ENCODE measurements at regions not wholly inside any gene's neighbourhood (a gene's known extent, or its start where the extent isn't known, plus 50 kb on each side); places are given as distances from the start of the nearest gene placed in this dataset.
"Not testable (repeated sequence)": the region's sequence is repeated elsewhere in the genome, so short reads cannot be mapped to it uniquely, and the experiment has no call there.

GRCh38 chr1:109838838-109839240, 71.8 kb upstream of the CSF1 start:
- peak overlapping the region; percentile 34; the same call in 1 of the 2 replicates for H2AFZ ChIP-seq
- H3K9me2 ChIP-seq (ENCODE audit: insufficient read depth): no peaks in the 10 kb centered on the region
- TF ChIP-seq EZH2 (IDR thresholded peaks at IDR 0.05; ENCODE audit: insufficient read depth, poor library complexity, severe bottlenecking): no peak
- TF ChIP-seq EZH2phosphoT487 (IDR thresholded peaks at IDR 0.05; ENCODE audit: insufficient read depth, low read depth): no peak
- H3K27me3 ChIP-seq (replicated peaks; ENCODE audit: insufficient read depth): no peaks in the 10 kb centered on the region
- peaks cover 19% of the 10 kb centered on the region; the same call in 1 of the 2 replicates for H3F3A ChIP-seq (ENCODE audit: insufficient read depth)
- peaks cover 15% of the 10 kb centered on the region for H3K4me1 ChIP-seq (ENCODE audit: insufficient read depth)
- 54 to 59% methylated on average over 4 of the region's 4 CpGs for WGBS, 2 experiments (ENCODE audit: low coverage in 1 of 2, low lambda C conversion rate in 2 of 2, missing lambda C conversion rate in 2 of 2)
- in situ Hi-C loops (cut with MboI): no loop called here
- no peak overlapping the region for H3K4me2 ChIP-seq (ENCODE audit: unreplicated experiment)
- peak overlapping the region; percentile 22; the same call in 1 of the 2 replicates for H3K27ac ChIP-seq
- no peaks in the 10 kb centered on the region for H3K79me2 ChIP-seq (ENCODE audit: insufficient read depth)
- no peak overlapping the region for H3K4me3 ChIP-seq
- H3K9me3 ChIP-seq (ENCODE audit: low read depth): no peaks in the 10 kb centered on the region
- no peaks in the 10 kb centered on the region for H4K20me1 ChIP-seq (ENCODE audit: insufficient read depth)
- DNase-seq: peak; percentile 77
- H3K9ac ChIP-seq: no peak overlapping the region
- no peaks in the 10 kb centered on the region for H3K36me3 ChIP-seq (ENCODE audit: low read depth)

DNA sequence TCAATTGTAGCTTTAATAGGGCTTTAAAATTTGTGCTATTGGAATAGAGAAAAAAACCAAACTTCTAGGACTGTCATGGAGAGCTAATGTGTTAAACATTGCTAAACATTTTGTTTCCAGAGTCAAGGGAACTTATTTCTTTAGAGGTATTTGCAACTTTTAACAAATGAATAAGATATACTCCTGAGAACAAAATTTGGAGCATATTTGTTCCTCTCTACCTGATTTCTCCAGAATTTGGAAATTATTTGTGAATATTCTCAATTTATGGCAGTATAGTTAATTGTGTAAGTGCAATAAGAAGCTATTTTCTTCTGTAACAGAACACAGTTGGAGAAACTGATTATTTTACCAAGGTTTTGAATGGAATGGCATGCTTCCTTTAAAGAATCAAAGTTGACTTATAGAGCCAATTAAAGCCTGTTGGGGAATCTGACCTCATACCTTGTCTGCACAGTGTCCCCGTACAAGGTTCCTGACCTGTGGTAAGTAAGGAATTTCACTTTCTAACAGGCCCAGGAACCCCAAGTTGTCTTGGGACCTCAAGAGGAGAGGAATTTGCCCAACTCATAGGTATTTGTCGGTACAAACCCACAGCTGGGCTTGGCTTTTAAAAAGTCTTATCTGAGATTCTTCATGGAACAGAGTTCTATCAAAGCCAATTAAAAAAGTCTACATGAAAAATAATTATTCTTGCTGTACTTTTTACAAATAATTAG, 72.6 kb upstream of the CSF1 start:
- no peak for TF ChIP-seq EZH2phosphoT487 (IDR thresholded peaks at IDR 0.05; ENCODE audit: insufficient read depth, low read depth)
- TF ChIP-seq EZH2 (IDR thresholded peaks at IDR 0.05; ENCODE audit: insufficient read depth, poor library complexity, severe bottlenecking): no peak
- Histone ChIP-seq H3K9me2 (ENCODE audit: insufficient read depth) (no peaks in the 10 kb centered on the region), H3K9me3 (ENCODE audit: low read depth) (no peaks in the 10 kb centered on the region), H3K9ac (no peak overlapping the region), H3K4me3 (no peak overlapping the region), H3K27me3 (replicated peaks; ENCODE audit: insufficient read depth) (no peaks in the 10 kb centered on the region), H3K4me1 (ENCODE audit: insufficient read depth) (peaks cover 15% of the 10 kb centered on the region), H3F3A (ENCODE audit: insufficient read depth) (peaks cover 19% of the 10 kb centered on the region; the same call in 1 of the 2 replicates), H3K27ac (peak overlapping the region; percentile 22; the same call in 1 of the 2 replicates), H3K36me3 (ENCODE audit: low read depth) (no peaks in the 10 kb centered on the region), H4K20me1 (ENCODE audit: insufficient read depth) (no peaks in the 10 kb centered on the region), H2AFZ (no peak overlapping the region), H3K79me2 (ENCODE audit: insufficient read depth) (no peaks in the 10 kb centered on the region), H3K4me2 (ENCODE audit: unreplicated experiment) (no peak overlapping the region)
- DNase-seq: no peak
- 84 to 95% methylated on average over 2 of the region's 2 CpGs for WGBS, 2 experiments (ENCODE audit: low coverage in 1 of 2, low lambda C conversion rate in 2 of 2, missing lambda C conversion rate in 2 of 2)
- in situ Hi-C loops (cut with MboI): no loop called here

- peaks cover 19% of the 10 kb centered on the region; the same call in 1 of the 2 replicates for H3F3A ChIP-seq (ENCODE audit: insufficient read depth)
- peaks cover 15% of the 10 kb centered on the region for H3K4me1 ChIP-seq (ENCODE audit: insufficient read depth)
- WGBS, 2 experiments (ENCODE audit: low coverage in 1 of 2, low lambda C conversion rate in 2 of 2, missing lambda C conversion rate in 2 of 2): 96 to 97% methylated on average over 6 of the region's 6 CpGs
Observed at GRCh38 chr1:109835645-109836044, 71.9 kb upstream of the EPS8L3 start.

GRCh38 chr1:109834951-109835350, 71.2 kb upstream of the EPS8L3 start:
- TF ChIP-seq EZH2phosphoT487 (IDR thresholded peaks at IDR 0.05; ENCODE audit: insufficient read depth, low read depth) (no peak), EZH2 (IDR thresholded peaks at IDR 0.05; ENCODE audit: insufficient read depth, poor library complexity, severe bottlenecking) (no peak)
- in situ Hi-C loops (cut with MboI): no loop called here
- peaks cover 15% of the 10 kb centered on the region for H3K4me1 ChIP-seq (ENCODE audit: insufficient read depth)
- H3K36me3 ChIP-seq (ENCODE audit: low read depth): no peaks in the 10 kb centered on the region
- H2AFZ ChIP-seq: no peak overlapping the region
- no peak overlapping the region for H3K4me3 ChIP-seq
- H3K79me2 ChIP-seq (ENCODE audit: insufficient read depth): no peaks in the 10 kb centered on the region
- H3K4me2 ChIP-seq (ENCODE audit: unreplicated experiment): no peak overlapping the region
- H3K9ac ChIP-seq: no peak overlapping the region
- no peaks in the 10 kb centered on the region for H3K27me3 ChIP-seq (replicated peaks; ENCODE audit: insufficient read depth)
- H3F3A ChIP-seq (ENCODE audit: insufficient read depth): peaks cover 19% of the 10 kb centered on the region; the same call in 1 of the 2 replicates
- no peaks in the 10 kb centered on the region for H3K9me2 ChIP-seq (ENCODE audit: insufficient read depth)
- no peaks in the 10 kb centered on the region for H4K20me1 ChIP-seq (ENCODE audit: insufficient read depth)
- H3K27ac ChIP-seq: no peak overlapping the region
- DNase-seq: no peak
- no peaks in the 10 kb centered on the region for H3K9me3 ChIP-seq (ENCODE audit: low read depth)

More at GRCh38 chr1:109835645-109836044, 71.9 kb upstream of the EPS8L3 start:
- H3K9me2 ChIP-seq (ENCODE audit: insufficient read depth); H3K4me3 ChIP-seq; H3K79me2 ChIP-seq (ENCODE audit: insufficient read depth); H3K27me3 ChIP-seq (replicated peaks; ENCODE audit: insufficient read depth); H3K9me3 ChIP-seq (ENCODE audit: low read depth); H2AFZ ChIP-seq; H3K4me2 ChIP-seq (ENCODE audit: unreplicated experiment); H3K9ac ChIP-seq; H4K20me1 ChIP-seq (ENCODE audit: insufficient read depth); H3K36me3 ChIP-seq (ENCODE audit: low read depth); H3K27ac ChIP-seq; DNase-seq; in situ Hi-C loops (cut with MboI): not testable (repeated sequence)

Data from GM23248 (cell line).